ENCODE measurements at regions not wholly inside any gene's neighbourhood (a gene's known extent, or its start where the extent isn't known, plus 50 kb on each side); places are given as distances from the start of the nearest gene placed in this dataset.

- TF ChIP-seq CTCF (conservative IDR thresholded peaks at IDR 0.05), result no peak
- TF ChIP-seq ZFX (IDR thresholded peaks at IDR 0.05), result no peak
These were observed 198.7 kb upstream of the ADAMTS3 start for GRCh38 chr4:72767618-72768302.
